ENCODE measurements at regions not wholly inside any gene's neighbourhood (a gene's known extent, or its start where the extent isn't known, plus 50 kb on each side); places are given as distances from the start of the nearest gene placed in this dataset.

GRCh38 chr3:36147934-36148558, 232.3 kb upstream of the STAC start:
- POLR2A ChIA-PET = no interaction called here
- Mint-ChIP-seq H3K4me1 (peaks cover 0 to 2% (median 0%) of the 10 kb centered on the region in 7 donors), H3K9me3 (peaks cover 0 to 10% (median 1%) of the 10 kb centered on the region in 11 donors), H3K36me3 (no peaks in the 10 kb centered on the region), H3K27me3 (peaks cover 0 to 5% (median 0%) of the 10 kb centered on the region in 5 donors), H3K4me3 (no peak overlapping the region), H3K27ac (no peak overlapping the region)
- no peaks in the 10 kb centered on the region for H3K27me3 ChIP-seq (ENCODE audit: control insufficient read depth in 2 of 2, insufficient read depth in 2 of 2, low read length in 2 of 2)
- H3K4me1 ChIP-seq (ENCODE audit: control insufficient read depth in 2 of 2, insufficient read depth in 2 of 2, low read length in 2 of 2) = no peaks in the 10 kb centered on the region
- no peak overlapping the region for H3K4me3 ChIP-seq (ENCODE audit: low read length)
- H3K36me3 ChIP-seq (ENCODE audit: control insufficient read depth in 2 of 3, insufficient read depth in 3 of 3, low read length in 3 of 3) = no peaks in the 10 kb centered on the region
- DNase-seq (no peak), ATAC-seq (no peak)
- H3K9me3 ChIP-seq (ENCODE audit: control insufficient read depth in 2 of 3, low read length in 3 of 3) = no peaks in the 10 kb centered on the region
- intact Hi-C loops (cut with micrococcal nuclease) = loop anchor here in 1 of 2 donors (10.0 kb wide), 1 partner anchor 807 kb away; no protein-coding TSS in a partner anchor
- H3K27ac ChIP-seq (ENCODE audit: low read depth, low read length) = no peak overlapping the region
- CTCF ChIA-PET = no interaction called here

- no peaks in the 10 kb centered on the region for H3K36me3 Mint-ChIP-seq
- H3K9me3 Mint-ChIP-seq = peaks cover 0 to 10% (median 1%) of the 10 kb centered on the region in 11 donors
- intact Hi-C loops (cut with micrococcal nuclease) = loop anchor here in 1 of 2 donors (10.0 kb wide), 1 partner anchor 805 kb away; no protein-coding TSS in a partner anchor
- no peak for DNase-seq
- no peak for ATAC-seq
- Histone ChIP-seq H3K27me3 (ENCODE audit: control insufficient read depth in 2 of 2, insufficient read depth in 2 of 2, low read length in 2 of 2) (no peaks in the 10 kb centered on the region), H3K4me1 (ENCODE audit: control insufficient read depth in 2 of 2, insufficient read depth in 2 of 2, low read length in 2 of 2) (no peaks in the 10 kb centered on the region), H3K9me3 (ENCODE audit: control insufficient read depth in 2 of 3, low read length in 3 of 3) (no peaks in the 10 kb centered on the region), H3K4me3 (ENCODE audit: low read length) (no peak overlapping the region), H3K36me3 (ENCODE audit: control insufficient read depth in 2 of 3, insufficient read depth in 3 of 3, low read length in 3 of 3) (no peaks in the 10 kb centered on the region), H3K27ac (ENCODE audit: low read depth, low read length) (no peak overlapping the region)
- CTCF ChIA-PET = no interaction called here
- H3K27me3 Mint-ChIP-seq = peaks cover 0 to 5% (median 0%) of the 10 kb centered on the region in 5 donors
- peaks cover 0 to 2% (median 0%) of the 10 kb centered on the region in 7 donors for H3K4me1 Mint-ChIP-seq
- H3K27ac Mint-ChIP-seq = no peak overlapping the region
- H3K4me3 Mint-ChIP-seq = no peak overlapping the region
- POLR2A ChIA-PET = no interaction called here
These were observed 230.8 kb upstream of the STAC start for GRCh38 chr3:36149447-36149865.

GRCh38 chr3:36155515-36155914, 224.8 kb upstream of the STAC start:
- DNase-seq (no peak), ATAC-seq (no peak)
- Histone ChIP-seq H3K9me3 (ENCODE audit: control insufficient read depth in 2 of 3, low read length in 3 of 3) (no peaks in the 10 kb centered on the region), H3K27me3 (ENCODE audit: control insufficient read depth in 2 of 2, insufficient read depth in 2 of 2, low read length in 2 of 2) (no peaks in the 10 kb centered on the region), H3K27ac (ENCODE audit: low read depth, low read length) (no peak overlapping the region), H3K4me3 (ENCODE audit: low read length) (no peak overlapping the region), H3K36me3 (ENCODE audit: control insufficient read depth in 2 of 3, insufficient read depth in 3 of 3, low read length in 3 of 3) (no peaks in the 10 kb centered on the region), H3K4me1 (ENCODE audit: control insufficient read depth in 2 of 2, insufficient read depth in 2 of 2, low read length in 2 of 2) (no peaks in the 10 kb centered on the region)
- H3K4me3 Mint-ChIP-seq = no peak overlapping the region
- H3K9me3 Mint-ChIP-seq = peaks cover 0 to 4% (median 0%) of the 10 kb centered on the region in 11 donors
- H3K4me1 Mint-ChIP-seq = peaks cover 0 to 2% (median 0%) of the 10 kb centered on the region in 7 donors
- H3K27me3 Mint-ChIP-seq = no peaks in the 10 kb centered on the region
- ChIA-PET POLR2A (no interaction called here), CTCF (no interaction called here)
- no peaks in the 10 kb centered on the region for H3K36me3 Mint-ChIP-seq
- intact Hi-C loops (cut with micrococcal nuclease) = no loop called here
- no peak overlapping the region for H3K27ac Mint-ChIP-seq

- ATAC-seq = no peak
These were observed 215.9 kb upstream of the STAC start for GRCh38 chr3:36164400-36164799.

GRCh38 chr3:36165509-36166290, 214.6 kb upstream of the STAC start:
- intact Hi-C loops (cut with micrococcal nuclease) = loop anchor here in 1 of 2 donors (10.0 kb wide), 1 partner anchor 1499 kb away; no protein-coding TSS in a partner anchor
- H3K27me3 Mint-ChIP-seq = no peaks in the 10 kb centered on the region
- no peak overlapping the region for H3K4me3 Mint-ChIP-seq
- no peak for DNase-seq
- H3K36me3 Mint-ChIP-seq = no peaks in the 10 kb centered on the region
- Histone ChIP-seq H3K27ac (ENCODE audit: low read depth, low read length) (no peak overlapping the region), H3K9me3 (ENCODE audit: control insufficient read depth in 2 of 3, low read length in 3 of 3) (no peaks in the 10 kb centered on the region), H3K27me3 (ENCODE audit: control insufficient read depth in 2 of 2, insufficient read depth in 2 of 2, low read length in 2 of 2) (no peaks in the 10 kb centered on the region), H3K4me3 (ENCODE audit: low read length) (no peak overlapping the region), H3K4me1 (ENCODE audit: control insufficient read depth in 2 of 2, insufficient read depth in 2 of 2, low read length in 2 of 2) (no peaks in the 10 kb centered on the region), H3K36me3 (ENCODE audit: control insufficient read depth in 2 of 3, insufficient read depth in 3 of 3, low read length in 3 of 3) (no peaks in the 10 kb centered on the region)
- ChIA-PET POLR2A (no interaction called here), CTCF (no interaction called here)
- no peaks in the 10 kb centered on the region for H3K4me1 Mint-ChIP-seq
- H3K9me3 Mint-ChIP-seq = peaks cover 0 to 11% (median 0%) of the 10 kb centered on the region in 11 donors
- no peak for ATAC-seq
- no peak overlapping the region for H3K27ac Mint-ChIP-seq

More at GRCh38 chr3:36164400-36164799, 215.9 kb upstream of the STAC start:
- no peaks in the 10 kb centered on the region for H3K36me3 ChIP-seq (ENCODE audit: control insufficient read depth in 2 of 3, insufficient read depth in 3 of 3, low read length in 3 of 3)
- no peak for DNase-seq
- Mint-ChIP-seq H3K4me3 (no peak overlapping the region), H3K27ac (no peak overlapping the region), H3K9me3 (peaks cover 0 to 11% (median 0%) of the 10 kb centered on the region in 11 donors), H3K27me3 (no peaks in the 10 kb centered on the region), H3K4me1 (no peaks in the 10 kb centered on the region), H3K36me3 (no peaks in the 10 kb centered on the region)
- ChIA-PET CTCF (no interaction called here), POLR2A (no interaction called here)
- no peaks in the 10 kb centered on the region for H3K9me3 ChIP-seq (ENCODE audit: control insufficient read depth in 2 of 3, low read length in 3 of 3)
- intact Hi-C loops (cut with micrococcal nuclease) = loop anchor here in 1 of 2 donors (10.0 kb wide), 1 partner anchor 1500 kb away; no protein-coding TSS in a partner anchor
- no peak overlapping the region for H3K4me3 ChIP-seq (ENCODE audit: low read length)
- no peak overlapping the region for H3K27ac ChIP-seq (ENCODE audit: low read depth, low read length)
- no peaks in the 10 kb centered on the region for H3K27me3 ChIP-seq (ENCODE audit: control insufficient read depth in 2 of 2, insufficient read depth in 2 of 2, low read length in 2 of 2)
- no peaks in the 10 kb centered on the region for H3K4me1 ChIP-seq (ENCODE audit: control insufficient read depth in 2 of 2, insufficient read depth in 2 of 2, low read length in 2 of 2)

GRCh38 chr3:36166477-36166876, 213.8 kb upstream of the STAC start:
- H3K9me3 ChIP-seq (ENCODE audit: control insufficient read depth in 2 of 3, low read length in 3 of 3) = no peaks in the 10 kb centered on the region
- H3K4me3 Mint-ChIP-seq = no peak overlapping the region
- H3K36me3 ChIP-seq (ENCODE audit: control insufficient read depth in 2 of 3, insufficient read depth in 3 of 3, low read length in 3 of 3) = no peaks in the 10 kb centered on the region
- intact Hi-C loops (cut with micrococcal nuclease) = loop anchor here in 1 of 2 donors (10.0 kb wide), 1 partner anchor 1498 kb away; no protein-coding TSS in a partner anchor
- ATAC-seq (no peak), DNase-seq (no peak)
- H3K27ac Mint-ChIP-seq = no peak overlapping the region
- H3K4me1 Mint-ChIP-seq = no peaks in the 10 kb centered on the region
- no peaks in the 10 kb centered on the region for H3K27me3 ChIP-seq (ENCODE audit: control insufficient read depth in 2 of 2, insufficient read depth in 2 of 2, low read length in 2 of 2)
- no peaks in the 10 kb centered on the region for H3K36me3 Mint-ChIP-seq
- no peak overlapping the region for H3K27ac ChIP-seq (ENCODE audit: low read depth, low read length)
- ChIA-PET POLR2A (no interaction called here), CTCF (no interaction called here)
- H3K4me1 ChIP-seq (ENCODE audit: control insufficient read depth in 2 of 2, insufficient read depth in 2 of 2, low read length in 2 of 2) = no peaks in the 10 kb centered on the region
- no peak overlapping the region for H3K4me3 ChIP-seq (ENCODE audit: low read length)
- H3K27me3 Mint-ChIP-seq = no peaks in the 10 kb centered on the region
- H3K9me3 Mint-ChIP-seq = peaks cover 0 to 11% (median 0%) of the 10 kb centered on the region in 11 donors
